GM19238 (cell line): ENCODE measurements at regions not wholly inside any gene's neighbourhood (a gene's known extent, or its start where the extent isn't known, plus 50 kb on each side); places are given as distances from the start of the nearest gene placed in this dataset.

ENCODE experiments used
- DNase-seq: peaks from one replicate; pipeline ENCODE4 v3.0.0; 2011; ENCODE audit warnings: low spot score; ENCODE audit not compliant: insufficient read length

GRCh38 chr2:196437626-196438025 is 201.9 kb upstream of the CCDC150 start:
- no peak for DNase-seq

GRCh38 chr2:196439760-196440159 is 199.8 kb upstream of the CCDC150 start:
- no peak for DNase-seq

DNA sequence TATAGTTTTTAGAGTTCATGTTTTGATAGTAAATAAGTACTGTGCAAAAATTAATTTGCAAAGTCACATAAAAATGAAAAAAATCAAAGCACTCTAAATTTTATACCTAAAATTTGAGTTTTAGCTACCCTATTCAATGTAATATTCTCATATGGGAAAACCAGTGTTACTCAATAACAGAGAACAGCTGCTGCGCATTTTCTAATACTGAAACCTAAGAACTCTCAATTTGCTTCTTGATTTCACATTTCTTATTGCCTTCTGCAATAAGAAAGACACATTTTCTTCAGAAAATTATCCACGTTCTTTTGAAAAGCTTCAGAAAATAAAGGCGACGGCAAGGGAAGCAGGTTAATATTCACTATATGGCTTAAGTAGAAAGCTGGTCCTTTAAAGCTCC is 199.1 kb upstream of the CCDC150 start:
- DNase-seq: no peak

- DNase-seq: no peak
Observed at GRCh38 chr2:196441527-196441926, 198.0 kb upstream of the CCDC150 start.

GRCh38 chr2:196442211-196442610 is 197.3 kb upstream of the CCDC150 start:
- no peak for DNase-seq

DNA sequence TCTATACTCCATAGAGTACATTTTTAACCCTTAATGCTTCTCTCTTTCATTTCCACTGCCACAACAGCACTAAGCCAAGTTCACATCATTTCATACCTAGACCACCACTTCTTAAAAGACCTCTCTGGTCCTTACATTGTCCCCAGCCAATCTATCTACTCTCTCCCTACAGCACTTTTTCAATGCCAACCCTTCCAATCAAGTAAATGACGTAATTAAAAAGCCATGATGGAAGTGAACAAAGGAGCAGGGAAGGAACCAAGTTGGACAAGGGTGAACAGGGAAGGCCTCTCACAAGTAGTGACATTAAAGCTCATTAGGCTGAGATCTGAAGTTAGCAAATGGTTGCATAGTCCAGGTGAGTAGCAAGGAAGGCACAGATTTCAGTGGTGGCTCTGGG is 195.1 kb upstream of the CCDC150 start:
- no peak for DNase-seq

GRCh38 chr2:196445991-196446390 is 193.5 kb upstream of the CCDC150 start:
- no peak for DNase-seq

DNA sequence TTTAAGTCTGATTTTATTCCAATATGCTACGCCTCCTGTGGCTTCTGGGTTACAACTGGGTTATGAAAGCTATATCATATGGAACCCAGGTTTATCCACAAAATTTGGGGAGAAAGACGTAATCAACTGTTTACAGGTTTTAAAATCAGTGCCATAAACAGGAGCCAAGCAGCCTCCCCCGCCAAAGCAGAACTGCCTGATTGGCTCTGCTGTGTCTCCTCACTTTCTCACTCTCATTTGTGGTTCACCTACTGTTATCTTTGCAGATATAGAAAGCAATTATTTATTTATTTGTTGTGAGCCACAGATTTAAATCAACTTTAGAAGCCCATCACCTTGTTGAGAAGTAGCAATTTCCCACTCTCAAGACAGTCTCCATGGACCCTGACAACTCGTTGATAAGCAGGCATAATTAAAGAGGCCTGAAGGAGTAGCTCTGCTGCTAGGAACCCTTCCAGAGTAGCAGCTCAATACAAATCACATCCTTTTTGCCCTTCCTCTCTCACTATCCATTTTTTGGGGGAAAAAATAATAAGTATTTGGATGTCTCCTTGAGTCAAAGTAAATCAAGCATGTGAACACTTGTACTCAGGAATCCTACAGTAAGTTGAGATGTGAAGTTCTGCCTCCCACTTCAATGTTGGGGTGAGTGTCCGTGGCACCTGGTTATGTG is 191.0 kb upstream of the CCDC150 start:
- DNase-seq: no peak

DNA sequence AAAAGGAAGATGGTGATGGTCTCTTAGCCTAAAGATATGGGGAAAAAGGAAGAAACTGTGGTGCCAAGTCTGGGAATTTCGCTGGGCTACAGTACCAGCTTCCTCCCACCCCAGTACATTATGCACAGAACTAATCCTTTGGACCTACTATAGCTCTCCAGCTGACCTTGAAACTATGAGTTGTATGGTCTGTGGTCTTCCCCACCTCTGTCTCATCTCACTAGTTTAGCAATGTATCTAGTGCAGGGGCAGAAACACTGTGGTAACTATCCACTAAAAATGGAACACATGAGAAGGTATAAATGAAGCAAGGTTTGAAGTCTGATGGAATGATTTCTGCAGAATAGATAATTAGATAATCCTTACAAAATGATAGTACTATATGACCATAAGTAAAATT is 190.4 kb upstream of the CCDC150 start:
- DNase-seq: no peak

DNA sequence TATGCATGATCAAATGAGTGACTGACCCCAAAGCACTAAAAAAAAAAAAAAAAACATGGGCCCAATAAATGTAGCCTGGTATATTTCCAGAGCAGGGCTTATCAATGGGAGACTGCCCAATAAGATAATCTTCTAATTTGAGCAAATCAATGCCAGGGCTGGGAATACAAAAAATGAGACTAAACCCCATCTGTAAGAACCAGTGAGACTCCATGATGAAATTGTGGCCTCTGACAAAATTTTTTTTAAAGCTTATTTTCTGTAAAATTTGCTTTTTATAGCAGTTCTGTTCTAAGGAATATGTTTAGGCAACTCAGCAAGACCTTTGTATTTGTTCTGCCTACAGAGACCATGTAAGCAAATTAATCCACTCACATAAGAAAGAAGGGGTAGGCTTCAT is 186.8 kb upstream of the CCDC150 start:
- no peak for DNase-seq

DNA sequence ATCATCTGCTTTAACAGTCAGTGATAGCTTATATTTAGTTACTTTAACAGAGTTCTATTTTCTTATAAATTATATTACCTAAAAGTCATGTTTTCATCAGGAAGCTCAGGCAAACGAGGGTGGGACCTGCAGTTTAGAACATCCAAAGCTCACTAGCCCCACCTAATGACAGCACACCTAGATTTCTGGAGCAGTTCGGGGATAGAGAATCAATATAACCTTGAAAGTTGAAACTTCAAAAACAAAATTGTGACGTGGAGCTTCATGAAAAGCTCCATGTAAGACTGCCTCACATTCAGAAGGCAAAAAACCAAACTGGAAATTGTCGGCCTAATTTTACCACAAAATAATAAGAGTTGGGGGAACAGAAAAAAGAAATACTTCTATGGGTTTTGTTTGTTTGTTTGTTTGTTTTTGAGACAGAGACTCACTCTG is 185.9 kb upstream of the CCDC150 start:
- DNase-seq: no peak

GRCh38 chr2:196454492-196454891 is 185.0 kb upstream of the CCDC150 start:
- DNase-seq: no peak

DNA sequence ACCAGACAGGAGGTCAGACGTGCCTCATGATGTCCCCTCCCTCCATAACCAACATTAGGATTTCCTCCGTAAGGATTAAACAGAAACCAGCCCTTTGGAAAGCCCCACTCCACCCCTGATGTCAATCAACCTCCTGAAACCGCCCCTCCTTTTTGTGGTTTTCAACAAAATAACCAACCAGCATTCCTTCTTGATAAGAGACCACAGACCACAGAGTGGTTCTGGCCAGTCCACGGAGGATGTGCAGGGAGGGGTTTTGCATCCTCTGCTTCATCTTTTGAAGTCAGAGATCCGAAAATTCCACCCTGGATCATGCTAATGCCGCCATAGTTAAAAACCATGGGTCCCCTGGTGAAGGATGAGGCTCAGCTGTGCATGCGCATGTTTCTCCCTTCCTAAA is 180.0 kb upstream of the CCDC150 start:
- DNase-seq: no peak

GRCh38 chr2:196463706-196464105 is 175.8 kb upstream of the CCDC150 start:
- DNase-seq: no peak

DNA sequence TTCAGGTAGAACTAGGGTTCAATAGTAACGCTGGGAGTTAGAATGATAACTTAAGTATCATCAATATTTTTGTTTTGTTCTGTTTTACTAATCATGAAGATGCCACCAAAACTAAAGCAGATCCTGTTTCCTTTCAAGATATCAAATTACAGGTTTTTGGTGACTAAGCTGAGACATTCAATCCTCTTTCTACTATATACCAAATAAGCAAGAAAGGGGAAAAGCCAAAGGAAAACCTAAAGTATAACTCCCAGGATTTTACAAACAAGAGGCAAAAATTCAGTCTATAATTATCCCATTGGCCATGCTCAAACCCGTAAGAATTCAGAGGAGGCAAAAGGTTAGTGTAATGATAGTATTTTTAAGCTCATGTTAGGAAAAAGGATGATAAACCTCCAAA is 175.2 kb upstream of the CCDC150 start:
- DNase-seq: no peak

DNA sequence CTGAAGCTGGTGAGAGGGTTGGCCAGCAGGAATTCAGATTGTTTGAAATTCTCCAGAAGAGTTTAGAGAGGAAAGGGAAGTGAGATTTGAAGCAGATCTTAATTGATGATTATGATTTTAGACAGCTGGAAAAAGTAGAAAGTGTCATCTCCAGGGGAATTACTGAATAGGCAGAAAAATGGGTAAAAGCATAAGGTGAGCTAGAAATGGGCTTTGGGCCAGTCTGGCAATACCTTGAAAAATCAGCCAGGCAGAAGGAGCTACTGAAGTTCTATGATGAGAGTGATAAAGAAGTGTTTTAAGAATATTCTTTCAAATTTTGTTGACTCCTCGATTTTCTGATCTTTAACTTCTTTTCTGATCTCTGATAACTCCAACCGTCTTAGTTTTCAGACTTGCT is 172.9 kb upstream of the CCDC150 start:
- no peak for DNase-seq

DNA sequence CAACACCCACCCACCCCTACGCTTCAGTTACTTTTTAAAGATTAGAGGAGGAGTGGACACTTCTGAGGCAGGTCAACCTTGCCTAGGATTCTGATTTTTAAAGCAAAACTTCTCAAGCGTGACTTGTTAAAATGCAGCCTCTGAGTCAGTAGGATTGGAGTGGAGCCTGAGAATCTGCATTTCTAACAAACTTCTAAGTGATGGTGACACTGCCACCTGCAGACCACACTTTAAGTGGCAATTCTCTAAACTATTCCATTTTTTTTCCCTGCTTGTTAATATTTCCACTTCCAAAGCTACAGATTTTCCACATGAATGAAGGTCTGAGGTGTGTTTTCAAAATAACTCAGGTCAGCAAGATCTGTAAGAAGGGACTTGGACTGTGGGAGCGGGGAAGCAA is 171.1 kb upstream of the CCDC150 start:
- no peak for DNase-seq

- no peak for DNase-seq
Observed at GRCh38 chr2:196473617-196474016, 165.9 kb upstream of the CCDC150 start.

- DNase-seq: no peak
Observed at GRCh38 chr2:196475611-196476010, 163.9 kb upstream of the CCDC150 start.

DNA sequence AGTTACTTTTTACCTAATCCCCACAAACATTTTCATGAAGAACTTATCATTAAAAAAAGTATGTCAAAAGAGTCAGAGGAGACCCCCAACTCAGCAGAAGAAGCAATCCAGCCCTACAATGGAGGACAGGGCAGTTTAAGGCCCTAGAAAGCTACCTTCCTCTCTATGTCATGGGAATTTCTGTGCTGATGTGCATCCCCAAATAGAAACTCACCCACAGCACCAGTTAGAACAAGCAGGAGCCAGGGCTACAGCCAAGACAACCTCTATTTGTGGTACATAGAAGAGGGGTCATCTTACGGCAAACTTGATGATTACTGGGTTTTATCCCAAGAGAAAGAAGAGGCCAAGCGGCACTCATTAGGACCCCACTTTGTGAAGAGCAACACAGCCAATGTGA is 160.9 kb upstream of the CCDC150 start:
- DNase-seq: no peak

GRCh38 chr2:196479350-196479749 is 160.2 kb upstream of the CCDC150 start:
- no peak for DNase-seq

- DNase-seq: no peak
Observed at GRCh38 chr2:196480653-196481323, 158.7 kb upstream of the CCDC150 start.

- no peak for DNase-seq
Observed at GRCh38 chr2:196481324-196481697, 158.2 kb upstream of the CCDC150 start.
